NT2/D1 (cell line): ENCODE measurements at regions not wholly inside any gene's neighbourhood (a gene's known extent, or its start where the extent isn't known, plus 50 kb on each side); places are given as distances from the start of the nearest gene placed in this dataset.

Experiments
- YY1 ChIP-seq: IDR thresholded peaks from 2 replicates; pipeline ENCODE4 v1.6.1; 2011; ENCODE audit not compliant: insufficient read length, insufficient read depth
- ZNF274 ChIP-seq: IDR thresholded peaks from 2 replicates; pipeline ENCODE4 v1.6.1; 2011; ENCODE audit warnings: mild to moderate bottlenecking, low read depth, low read length

- TF ChIP-seq ZNF274 (no peak), YY1 (no peak)
Measured at GRCh38 chr11:97964332-97965004, 1056.3 kb upstream of the CNTN5 start.
